Mucosa of rectum (tissue), 2 donors: ENCODE measurements at regions not wholly inside any gene's neighbourhood (a gene's known extent, or its start where the extent isn't known, plus 50 kb on each side); places are given as distances from the start of the nearest gene placed in this dataset.
"Not testable (repeated sequence)": the region's sequence is repeated elsewhere in the genome, so short reads cannot be mapped to it uniquely, and the experiment has no call there.

Experiments used
- H3K27ac ChIP-seq, 2 donors: one replicate each; pipeline ENCODE4 v1.7.0; 2013; ENCODE audit warnings: inconsistent platforms in 2 of 2, low read depth in 2 of 2, low read length in 2 of 2
- H3K27me3 ChIP-seq, 2 donors: one replicate each; pipeline ENCODE4 v1.7.0; 2013; ENCODE audit warnings: low read length in 2 of 2; ENCODE audit not compliant: control insufficient read depth in 2 of 2, insufficient read depth in 2 of 2
- H3K36me3 ChIP-seq, 2 donors: one replicate each; pipeline ENCODE4 v1.7.0; 2013; ENCODE audit warnings: low read length in 2 of 2; ENCODE audit not compliant: control insufficient read depth in 2 of 2, insufficient read depth in 2 of 2
- H3K4me1 ChIP-seq, 2 donors: one replicate each; pipeline ENCODE4 v1.7.0; 2013; ENCODE audit warnings: low read length in 2 of 2, mild to moderate bottlenecking in 1 of 2; ENCODE audit not compliant: control insufficient read depth in 2 of 2, insufficient read depth in 2 of 2
- H3K4me3 ChIP-seq, 2 donors: one replicate each; pipeline ENCODE4 v1.7.0; 2013; ENCODE audit warnings: low read length in 2 of 2
- H3K9ac ChIP-seq, 2 donors: one replicate each; pipeline ENCODE4 v1.7.0; 2013; ENCODE audit warnings: low read length in 2 of 2, low read depth in 1 of 2, mild to moderate bottlenecking in 1 of 2
- H3K9me3 ChIP-seq, 2 donors: one replicate each; pipeline ENCODE4 v1.7.0; 2013; ENCODE audit warnings: low read length in 2 of 2; ENCODE audit not compliant: control insufficient read depth in 2 of 2
- donor health status: healthy.
- donor health status: Normal muscosa, but diverticular disease.

DNA sequence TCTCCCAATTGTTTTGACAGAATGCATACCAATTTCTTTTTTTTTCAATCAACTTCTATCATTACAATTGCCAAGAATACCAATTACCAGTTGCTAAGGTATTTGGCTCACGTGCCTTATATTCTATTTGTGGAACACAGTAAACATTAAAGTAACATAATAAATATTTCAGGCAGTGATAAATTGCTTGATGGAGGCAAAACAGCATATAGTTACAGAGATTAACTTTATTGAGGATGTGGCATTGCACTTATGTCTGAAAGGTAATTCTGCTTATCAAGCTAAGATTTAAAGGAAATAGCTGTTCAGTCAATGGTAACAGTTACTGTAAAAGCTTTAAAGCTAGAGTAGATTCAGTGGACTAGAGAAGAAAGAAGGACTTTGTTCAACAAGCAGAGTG, 1107.8 kb downstream of the FSCB start:
- H3K27me3 ChIP-seq = no peaks in the 10 kb centered on the region
- no peaks in the 10 kb centered on the region for H3K36me3 ChIP-seq
- no peak overlapping the region for H3K4me3 ChIP-seq
- H3K9me3 ChIP-seq = no peaks in the 10 kb centered on the region
- no peaks in the 10 kb centered on the region for H3K4me1 ChIP-seq
- H3K27ac ChIP-seq = no peak overlapping the region
- no peak overlapping the region for H3K9ac ChIP-seq

- not testable (repeated sequence) for H3K36me3 ChIP-seq
These were observed 1136.6 kb downstream of the FSCB start for GRCh38 chr14:43370565-43370896.

DNA sequence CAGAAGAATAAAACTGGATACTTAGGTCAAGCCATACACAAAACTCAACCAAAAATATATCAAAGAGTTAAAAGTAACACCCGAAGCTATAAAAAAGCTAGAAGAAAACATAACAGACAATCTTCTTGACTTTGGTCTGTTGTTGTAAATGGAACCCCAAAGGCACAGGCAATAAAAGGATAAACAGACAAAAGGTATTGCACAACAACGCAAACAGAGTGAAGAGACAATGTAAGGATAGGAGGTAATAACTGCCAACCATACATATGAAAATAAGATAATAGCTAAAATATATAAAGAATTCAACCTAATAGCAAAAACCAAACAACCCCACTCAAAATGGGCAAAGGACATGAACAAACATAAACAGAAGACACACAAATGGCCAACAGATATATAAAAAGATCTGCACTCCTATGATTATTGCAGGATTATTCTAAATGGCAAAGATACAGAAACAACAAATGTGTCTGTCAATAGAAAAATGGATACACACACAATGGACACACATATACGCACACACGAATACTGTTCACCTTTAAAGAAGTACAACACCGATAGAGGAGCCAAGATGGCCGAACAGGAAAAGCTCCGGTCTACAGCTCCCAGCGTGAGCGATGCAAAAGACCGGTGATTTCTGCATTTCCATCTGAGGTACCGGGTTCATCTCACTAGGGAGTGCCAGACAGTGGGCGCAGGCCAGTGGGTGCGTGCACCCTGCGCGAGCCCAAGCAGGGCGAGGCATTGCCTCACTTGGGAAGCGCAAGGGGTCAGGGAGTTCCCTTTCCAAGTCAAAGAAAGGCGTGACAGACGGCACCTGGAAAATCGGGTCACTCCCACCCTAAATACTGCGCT, 1137.1 kb downstream of the FSCB start:
- Histone ChIP-seq H3K27me3 (no peaks in the 10 kb centered on the region), H3K9me3 (no peaks in the 10 kb centered on the region), H3K9ac (no peak overlapping the region), H3K36me3 (no peaks in the 10 kb centered on the region), H3K27ac (no peak overlapping the region), H3K4me1 (no peaks in the 10 kb centered on the region), H3K4me3 (no peak overlapping the region)

More at GRCh38 chr14:43370565-43370896, 1136.6 kb downstream of the FSCB start:
- H3K9me3 ChIP-seq, H3K27ac ChIP-seq, H3K4me3 ChIP-seq, H3K4me1 ChIP-seq, H3K27me3 ChIP-seq, H3K9ac ChIP-seq: not testable (repeated sequence)

GRCh38 chr14:43362586-43362985, 1144.5 kb downstream of the FSCB start:
- Histone ChIP-seq H3K9me3 (no peaks in the 10 kb centered on the region), H3K36me3 (no peaks in the 10 kb centered on the region), H3K9ac (no peak overlapping the region), H3K4me1 (no peaks in the 10 kb centered on the region), H3K4me3 (no peak overlapping the region), H3K27me3 (no peaks in the 10 kb centered on the region), H3K27ac (no peak overlapping the region)

- Histone ChIP-seq H3K27ac (no peak overlapping the region), H3K4me1 (no peaks in the 10 kb centered on the region), H3K36me3 (no peaks in the 10 kb centered on the region), H3K27me3 (no peaks in the 10 kb centered on the region), H3K9ac (no peak overlapping the region), H3K9me3 (no peaks in the 10 kb centered on the region), H3K4me3 (no peak overlapping the region)
These were observed 1145.3 kb downstream of the FSCB start for GRCh38 chr14:43361751-43362150.

DNA sequence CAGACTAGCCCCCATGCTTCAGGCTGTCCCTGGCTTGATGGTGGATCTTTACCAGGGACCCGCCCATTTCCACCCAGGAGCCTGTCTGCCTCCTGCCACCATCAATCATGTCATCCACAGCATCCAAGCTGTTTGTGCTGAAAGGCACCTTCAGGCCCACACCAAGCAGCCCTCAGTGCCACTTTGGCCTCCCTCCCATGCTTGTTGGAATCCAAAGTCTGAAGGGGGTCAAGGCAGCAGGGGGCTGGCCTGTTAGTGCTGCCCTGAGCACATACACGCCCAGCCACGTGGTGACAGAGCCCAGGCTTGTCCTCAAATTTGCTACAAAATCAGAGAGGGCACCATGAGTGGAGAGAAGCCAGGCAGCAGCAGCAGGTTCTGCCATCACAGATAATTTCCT, 1146.8 kb downstream of the FSCB start:
- no peak overlapping the region for H3K4me3 ChIP-seq
- H3K27ac ChIP-seq = no peak overlapping the region
- H3K4me1 ChIP-seq = no peaks in the 10 kb centered on the region
- no peaks in the 10 kb centered on the region for H3K9me3 ChIP-seq
- no peak overlapping the region for H3K9ac ChIP-seq
- H3K36me3 ChIP-seq = no peaks in the 10 kb centered on the region
- no peaks in the 10 kb centered on the region for H3K27me3 ChIP-seq

DNA sequence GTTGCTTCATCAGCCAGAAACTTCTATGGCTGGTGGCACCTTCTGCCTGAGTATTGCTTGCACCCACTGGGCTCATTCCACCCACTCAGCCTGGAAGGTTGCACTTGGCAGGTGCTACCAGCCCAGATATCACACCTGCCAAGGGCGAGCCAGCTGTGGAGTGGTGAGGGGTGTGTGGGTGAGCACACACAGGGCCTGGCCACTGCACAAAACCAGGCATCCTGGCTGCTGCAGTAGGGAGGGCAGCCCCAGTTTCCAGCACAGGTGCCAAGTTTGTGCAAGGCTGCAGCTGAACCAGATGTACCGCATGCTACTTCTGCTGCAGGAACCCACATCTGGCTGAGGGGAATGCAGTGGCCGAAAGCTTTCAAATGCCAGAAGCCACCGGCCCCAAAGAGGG, 1147.8 kb downstream of the FSCB start:
- H3K9me3 ChIP-seq = no peaks in the 10 kb centered on the region
- H3K36me3 ChIP-seq = no peaks in the 10 kb centered on the region
- H3K27me3 ChIP-seq = no peaks in the 10 kb centered on the region
- H3K4me3 ChIP-seq = no peak overlapping the region
- no peak overlapping the region for H3K9ac ChIP-seq
- no peaks in the 10 kb centered on the region for H3K4me1 ChIP-seq
- no peak overlapping the region for H3K27ac ChIP-seq

DNA sequence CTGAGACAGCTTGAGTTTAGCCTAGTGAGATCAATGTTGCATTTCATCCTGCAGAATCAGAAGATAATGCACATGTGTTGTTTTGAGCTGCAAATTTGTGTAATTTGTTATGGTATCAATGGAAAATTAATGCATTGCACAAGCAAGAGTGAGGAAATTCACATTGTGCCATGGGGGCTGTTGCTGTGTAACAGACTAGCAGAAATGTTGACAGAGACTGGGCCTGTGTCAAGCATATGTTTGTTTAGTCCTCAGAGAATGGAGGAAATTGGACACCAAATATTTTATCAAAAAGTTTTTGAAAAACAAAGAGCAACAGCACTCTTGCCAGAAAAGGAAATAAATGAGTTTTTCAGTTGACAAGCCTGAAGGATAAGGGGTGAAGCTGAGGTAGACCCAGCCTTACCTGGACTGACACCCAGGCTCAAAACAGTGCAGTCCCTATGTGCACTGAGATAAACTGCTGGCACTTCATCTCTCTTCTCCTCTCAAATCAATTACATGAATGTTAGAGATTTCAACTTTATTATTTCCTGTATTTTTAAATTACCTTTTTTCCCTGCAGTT, 1150.0 kb downstream of the FSCB start:
- no peak overlapping the region for H3K9ac ChIP-seq
- H3K4me3 ChIP-seq = no peak overlapping the region

DNA sequence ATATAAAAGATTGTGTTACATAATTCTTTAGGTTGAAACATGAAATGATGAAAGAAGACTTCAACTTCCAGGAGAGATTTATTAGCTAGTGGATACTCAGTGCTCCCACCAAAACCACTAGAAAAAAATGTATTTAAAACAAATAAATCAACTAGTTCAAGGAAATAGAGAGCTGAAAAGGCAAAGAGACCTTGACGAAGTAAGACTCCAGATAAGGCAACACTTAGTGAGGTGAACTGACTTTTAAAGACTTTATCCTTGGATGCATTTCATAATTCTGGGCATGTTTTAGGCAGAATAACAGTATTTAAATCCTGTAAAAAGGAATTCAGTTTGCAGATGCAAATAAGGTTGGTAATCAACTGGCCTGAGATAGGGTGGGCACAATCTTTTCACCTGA, 1150.7 kb downstream of the FSCB start:
- Histone ChIP-seq H3K9ac (no peak overlapping the region), H3K27ac (no peak overlapping the region), H3K4me1 (no peaks in the 10 kb centered on the region), H3K9me3 (no peaks in the 10 kb centered on the region), H3K27me3 (no peaks in the 10 kb centered on the region), H3K4me3 (no peak overlapping the region), H3K36me3 (no peaks in the 10 kb centered on the region)

More for the DNA sequence above, 1150.0 kb downstream of the FSCB start:
- no peak overlapping the region for H3K27ac ChIP-seq
- H3K36me3 ChIP-seq = no peaks in the 10 kb centered on the region
- no peaks in the 10 kb centered on the region for H3K27me3 ChIP-seq
- H3K4me1 ChIP-seq = no peaks in the 10 kb centered on the region
- H3K9me3 ChIP-seq = no peaks in the 10 kb centered on the region

- no peaks in the 10 kb centered on the region for H3K36me3 ChIP-seq
- no peaks in the 10 kb centered on the region for H3K9me3 ChIP-seq
- H3K27me3 ChIP-seq = no peaks in the 10 kb centered on the region
- H3K4me3 ChIP-seq = no peak overlapping the region
- H3K9ac ChIP-seq = no peak overlapping the region
- H3K27ac ChIP-seq = no peak overlapping the region
- no peaks in the 10 kb centered on the region for H3K4me1 ChIP-seq
These were observed 1165.2 kb downstream of the FSCB start for GRCh38 chr14:43341921-43342320.
